GM13977 (cell line): ENCODE measurements at regions not wholly inside any gene's neighbourhood (a gene's known extent, or its start where the extent isn't known, plus 50 kb on each side); places are given as distances from the start of the nearest gene placed in this dataset.

Source experiments
- DNase-seq: peaks from one replicate; pipeline ENCODE4 v3.0.0; 2012; ENCODE audit warnings: low spot score
- CTCF ChIP-seq: IDR thresholded peaks from 2 replicates; pipeline ENCODE4 v1.5.1; 2012; ENCODE audit warnings: mild to moderate bottlenecking, control low read depth; ENCODE audit not compliant: insufficient read depth; ENCODE audit errors: extremely low read depth, missing control alignments
- in situ Hi-C: fragments of 300-500 bp; cut with MboI; formaldehyde crosslinking; loops from one replicate; pipeline ENCODE4 v1.12.0; 2022; ENCODE audit warnings: low sequenced_read_pairs, low pct_unique_long_range_greater_than_20kb, mixed read lengths, inconsistent platforms; ENCODE audit not compliant: unreplicated experiment

GRCh38 chrX:34557733-34558132 lies 99.4 kb downstream of the TMEM47 start:
- in situ Hi-C loops: no loop called here
- no peak for DNase-seq
- no peak for TF ChIP-seq CTCF

GRCh38 chrX:34555481-34555880 lies 101.6 kb downstream of the TMEM47 start:
- no peak for DNase-seq
- TF ChIP-seq CTCF: no peak
- in situ Hi-C loops: no loop called here

- no peak for TF ChIP-seq CTCF
- no peak for DNase-seq
- in situ Hi-C loops: no loop called here
These were observed 110.7 kb downstream of the TMEM47 start for GRCh38 chrX:34546366-34546765.

- DNase-seq: no peak
- no peak for TF ChIP-seq CTCF
- in situ Hi-C loops: no loop called here
These were observed 129.0 kb downstream of the TMEM47 start for GRCh38 chrX:34528081-34528480.

GRCh38 chrX:34521563-34521962 lies 135.5 kb downstream of the TMEM47 start:
- no peak for DNase-seq
- no peak for TF ChIP-seq CTCF
- in situ Hi-C loops: no loop called here

DNA sequence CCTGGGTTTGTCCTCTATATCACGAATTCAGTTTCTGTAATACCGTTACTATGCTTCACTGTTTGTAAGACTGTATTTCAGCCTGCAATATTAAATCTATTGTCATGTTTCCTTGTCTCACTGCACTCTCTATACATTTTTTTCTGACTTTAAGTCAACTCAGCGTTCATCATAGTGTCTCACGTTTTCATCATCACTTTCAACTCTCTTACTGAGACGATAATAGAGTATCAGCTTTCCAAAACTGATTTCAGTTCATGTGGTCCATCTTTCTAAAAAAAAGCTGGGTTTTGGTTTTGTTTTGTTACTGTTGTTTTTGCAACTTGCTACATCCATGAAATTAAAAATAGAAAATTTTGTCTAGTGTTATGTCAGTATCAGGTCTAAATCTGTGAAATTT lies 147.7 kb downstream of the TMEM47 start:
- in situ Hi-C loops: no loop called here

More for the DNA sequence above, 147.7 kb downstream of the TMEM47 start:
- TF ChIP-seq CTCF: no peak
- no peak for DNase-seq
